B cell (primary cell): ENCODE measurements at regions not wholly inside any gene's neighbourhood (a gene's known extent, or its start where the extent isn't known, plus 50 kb on each side); places are given as distances from the start of the nearest gene placed in this dataset.

Experiments used
- ATAC-seq: fragments of 200-7000 bp; cut with Tn5 transposase; one replicate; pipeline ENCODE4 v1.10.0; 2021; ENCODE audit warnings: low read depth, mild to moderate bottlenecking, moderate number of reproducible peaks, moderate library complexity
- CTCF ChIA-PET: fragments of 350-600 bp; sonication (Branson Sonifier 250); formaldehyde crosslinking; loops from one replicate; lab custom pipeline; 2021; ENCODE audit warnings: antibody characterized with exemption, inconsistent platforms; lab: Charles Lee
- POLR2A ChIA-PET: fragments of 350-600 bp; sonication (Branson Sonifier 250); formaldehyde crosslinking; loops from one replicate; lab custom pipeline; 2021; ENCODE audit warnings: antibody characterized with exemption; lab: Charles Lee
- DNase-seq: peaks from one replicate; pipeline ENCODE4 v3.0.0; 2013
- H2AFZ ChIP-seq: 2 replicates; pipeline ENCODE4 v1.6.1; 2012; ENCODE audit warnings: mild to moderate bottlenecking, low read depth, low read length; ENCODE audit not compliant: insufficient read depth, poor library complexity, severe bottlenecking
- H3K27ac ChIP-seq, 2 donors: 1 replicate in 1 of 2; 2 replicates in 1 of 2; pipeline ENCODE4 v1.5.1; 2012 to 2013; ENCODE audit warnings: low read length in 2 of 2, mild to moderate bottlenecking in 2 of 2, moderate library complexity in 1 of 2
- H3K27me3 ChIP-seq, 4 experiments: fragments of 200-600 bp in 1 of 4; sonication (generic) in 1 of 4; replicated peaks in 1 of 4; 1 replicate in 2 of 4; 2 replicates in 2 of 4; pipeline versions ENCODE4 v1.6.1 to v1.7.0; 2013 to 2016; ENCODE audit warnings: low read length in 3 of 4, mild to moderate bottlenecking in 2 of 4, mixed read lengths in 1 of 4, moderate library complexity in 1 of 4; ENCODE audit not compliant: insufficient read depth in 4 of 4, control insufficient read depth in 3 of 4; ENCODE audit errors: control extremely low read depth in 1 of 4
- H3K36me3 ChIP-seq, 2 experiments: replicated peaks in 1 of 2; 1 replicate in 1 of 2; 2 replicates in 1 of 2; pipeline versions ENCODE4 v1.6.1 to v1.7.1; 2013; ENCODE audit warnings: low read length in 1 of 2; ENCODE audit not compliant: insufficient read depth in 2 of 2, control insufficient read depth in 1 of 2; ENCODE audit errors: control extremely low read depth in 1 of 2, extremely low read depth in 1 of 2
- H3K4me1 ChIP-seq, 2 donors: fragments of 200-600 bp in 1 of 2; sonication (generic) in 1 of 2; 1 replicate in 1 of 2; 2 replicates in 1 of 2; pipeline versions ENCODE4 v1.5.1 to v1.6.1; 2013 to 2017; ENCODE audit warnings: low read length in 2 of 2; ENCODE audit not compliant: control insufficient read depth in 2 of 2, insufficient read depth in 2 of 2
- H3K4me2 ChIP-seq: replicated peaks from 2 replicates; pipeline ENCODE3; 2012; ENCODE audit warnings: mild to moderate bottlenecking, low read depth, low read length; ENCODE audit not compliant: poor library complexity, severe bottlenecking
- H3K4me3 ChIP-seq, 5 experiments: fragments of 200-600 bp in 1 of 5; sonication (generic) in 1 of 5; 1 replicate in 3 of 5; 2 replicates in 2 of 5; pipeline versions ENCODE4 v1.5.1 to v1.7.0; 2011 to 2016; ENCODE audit warnings: low read length in 4 of 5, mild to moderate bottlenecking in 4 of 5, low read depth in 2 of 5, control low read depth in 1 of 5, moderate library complexity in 1 of 5; ENCODE audit not compliant: insufficient read depth in 1 of 5; ENCODE audit errors: control extremely low read depth in 1 of 5, extremely low read depth in 1 of 5
- H3K79me2 ChIP-seq: fragments of 200-600 bp; sonication (generic); one replicate; pipeline ENCODE4 v1.6.0; 2016; ENCODE audit warnings: low read length; ENCODE audit not compliant: control insufficient read depth, insufficient read depth
- H3K9ac ChIP-seq: fragments of 200-600 bp; sonication (generic); 2 replicates; pipeline ENCODE4 v1.6.1; 2017; ENCODE audit warnings: mild to moderate bottlenecking, low read length, moderate library complexity
- H3K9me3 ChIP-seq, 3 donors: one replicate each; pipeline versions ENCODE4 v1.6.1 to v1.7.1; 2013; ENCODE audit warnings: low read length in 2 of 3; ENCODE audit not compliant: control insufficient read depth in 2 of 3, insufficient read depth in 1 of 3; ENCODE audit errors: control extremely low read depth in 1 of 3
- H4K20me1 ChIP-seq: 2 replicates; pipeline ENCODE4 v1.6.0; 2012; ENCODE audit warnings: mild to moderate bottlenecking, low read length; ENCODE audit not compliant: insufficient read depth, control insufficient read depth, poor library complexity, severe bottlenecking
- H3K27ac Mint-ChIP-seq: one replicate; pipeline ENCODE4 v1.8.0; 2021; ENCODE audit warnings: mixed read lengths
- H3K27me3 Mint-ChIP-seq: one replicate; pipeline ENCODE4 v1.8.0; 2021; ENCODE audit warnings: mixed read lengths
- H3K4me1 Mint-ChIP-seq: one replicate; pipeline ENCODE4 v1.8.0; 2021; ENCODE audit warnings: mixed read lengths
- H3K4me3 Mint-ChIP-seq: one replicate; pipeline ENCODE4 v1.8.0; 2021; ENCODE audit warnings: mixed read lengths
- H3K9me3 Mint-ChIP-seq: one replicate; pipeline ENCODE4 v1.8.0; 2022; ENCODE audit warnings: mixed read lengths; ENCODE audit not compliant: insufficient read depth
- EZH2 ChIP-seq: IDR thresholded peaks from 2 replicates; pipeline ENCODE4 v1.6.1; 2012; ENCODE audit warnings: borderline replicate concordance, low read depth, mild to moderate bottlenecking, moderate library complexity, low read length; ENCODE audit not compliant: insufficient read depth, poor library complexity, severe bottlenecking
- WGBS: methylation state at CpG from one replicate; pipeline ENCODE4 v1.1.5; 2013; ENCODE audit warnings: missing lambda C conversion rate; ENCODE audit not compliant: insufficient coverage; 5-methylcytosine and 5-hydroxymethylcytosine counted together
- intact Hi-C: fragments of 100-400 bp; cut with micrococcal nuclease; formaldehyde crosslinking; loops from one replicate; pipeline ENCODE4 v1.10.0; 2022
- TF ChIP-seq, protein P1 (sequence below): fragments of 200-600 bp; IDR thresholded peaks from one replicate; pipeline ENCODE4 v1.8.0; 2022; ENCODE audit warnings: antibody characterized with exemption, mild to moderate bottlenecking

DNA sequence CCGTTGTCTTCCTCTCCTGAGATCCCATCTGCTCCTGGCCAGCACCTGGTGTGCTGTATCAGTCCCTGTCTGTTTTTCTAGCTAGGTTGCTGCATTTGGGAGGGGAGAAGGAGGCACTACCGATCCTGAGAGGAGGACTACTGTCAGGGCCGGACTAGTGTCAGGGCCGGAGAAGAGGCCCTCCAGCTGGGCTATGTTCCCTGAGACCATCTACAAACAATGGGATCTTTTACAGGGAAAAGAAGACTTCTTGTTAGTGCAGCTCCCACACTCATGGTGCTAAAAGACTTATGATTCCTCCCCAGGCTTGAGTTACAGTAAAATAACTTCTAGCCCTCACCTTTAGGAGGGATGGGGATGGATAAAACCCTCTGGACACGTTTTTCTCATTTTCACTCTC is 141.0 kb upstream of the TNR start:
- DNase-seq (no peak), ATAC-seq (no peak)
- Histone ChIP-seq H3K4me2 (no peak overlapping the region), H3K4me3 (no peak overlapping the region), H3K36me3 (no peaks in the 10 kb centered on the region), H3K4me1 (no peaks in the 10 kb centered on the region), H3K9ac (no peak overlapping the region), H3K79me2 (no peaks in the 10 kb centered on the region), H3K27me3 (no peaks in the 10 kb centered on the region), H2AFZ (no peak overlapping the region), H3K27ac (no peak overlapping the region), H3K9me3 (no peaks in the 10 kb centered on the region), H4K20me1 (no peaks in the 10 kb centered on the region)
- Mint-ChIP-seq H3K27me3 (no peaks in the 10 kb centered on the region), H3K9me3 (no peaks in the 10 kb centered on the region), H3K4me3 (no peak overlapping the region), H3K4me1 (no peaks in the 10 kb centered on the region), H3K27ac (no peak overlapping the region)
- POLR2A ChIA-PET, result no interaction called here
- CTCF ChIA-PET, result no interaction called here
- intact Hi-C loops, result no loop called here
- 93% methylated on average over 5 of the region's 5 CpGs for WGBS
- TF ChIP-seq, protein P1, sequence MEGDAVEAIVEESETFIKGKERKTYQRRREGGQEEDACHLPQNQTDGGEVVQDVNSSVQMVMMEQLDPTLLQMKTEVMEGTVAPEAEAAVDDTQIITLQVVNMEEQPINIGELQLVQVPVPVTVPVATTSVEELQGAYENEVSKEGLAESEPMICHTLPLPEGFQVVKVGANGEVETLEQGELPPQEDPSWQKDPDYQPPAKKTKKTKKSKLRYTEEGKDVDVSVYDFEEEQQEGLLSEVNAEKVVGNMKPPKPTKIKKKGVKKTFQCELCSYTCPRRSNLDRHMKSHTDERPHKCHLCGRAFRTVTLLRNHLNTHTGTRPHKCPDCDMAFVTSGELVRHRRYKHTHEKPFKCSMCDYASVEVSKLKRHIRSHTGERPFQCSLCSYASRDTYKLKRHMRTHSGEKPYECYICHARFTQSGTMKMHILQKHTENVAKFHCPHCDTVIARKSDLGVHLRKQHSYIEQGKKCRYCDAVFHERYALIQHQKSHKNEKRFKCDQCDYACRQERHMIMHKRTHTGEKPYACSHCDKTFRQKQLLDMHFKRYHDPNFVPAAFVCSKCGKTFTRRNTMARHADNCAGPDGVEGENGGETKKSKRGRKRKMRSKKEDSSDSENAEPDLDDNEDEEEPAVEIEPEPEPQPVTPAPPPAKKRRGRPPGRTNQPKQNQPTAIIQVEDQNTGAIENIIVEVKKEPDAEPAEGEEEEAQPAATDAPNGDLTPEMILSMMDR, result no peak

DNA sequence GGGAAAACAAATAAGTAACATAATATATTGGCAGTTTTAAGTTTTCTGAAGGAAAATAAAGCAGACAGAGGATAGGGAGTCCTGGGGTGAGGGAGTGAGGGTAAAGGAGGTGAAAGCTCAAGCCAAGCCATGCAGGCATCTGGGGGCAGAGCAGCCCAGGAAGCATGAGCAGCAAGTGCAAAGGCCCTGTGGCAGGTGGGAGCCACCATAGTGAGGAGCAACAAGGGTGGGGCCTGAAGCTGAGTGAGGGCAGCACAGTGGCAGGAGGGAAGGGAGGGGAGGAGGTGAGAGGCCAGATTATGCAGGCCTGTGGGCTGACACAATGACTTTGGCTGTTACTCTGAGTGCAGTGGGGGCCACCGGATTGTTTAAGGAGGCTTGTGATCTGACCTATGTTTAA is 138.8 kb upstream of the TNR start:
- H3K9me3 Mint-ChIP-seq, result no peaks in the 10 kb centered on the region
- DNase-seq, result no peak
- intact Hi-C loops, result no loop called here

More for the DNA sequence above, 138.8 kb upstream of the TNR start:
- TF ChIP-seq EZH2, result no peak
- TF ChIP-seq, protein P1, result no peak
- Histone ChIP-seq H3K4me1 (no peaks in the 10 kb centered on the region), H3K27me3 (no peaks in the 10 kb centered on the region), H3K36me3 (no peaks in the 10 kb centered on the region), H3K27ac (no peak overlapping the region), H3K9ac (no peak overlapping the region), H4K20me1 (no peaks in the 10 kb centered on the region), H3K4me3 (no peak overlapping the region), H3K4me2 (no peak overlapping the region), H3K79me2 (no peaks in the 10 kb centered on the region), H3K9me3 (no peaks in the 10 kb centered on the region), H2AFZ (no peak overlapping the region)
- ATAC-seq, result no peak
- H3K4me1 Mint-ChIP-seq, result no peaks in the 10 kb centered on the region
- H3K27me3 Mint-ChIP-seq, result no peaks in the 10 kb centered on the region
- H3K27ac Mint-ChIP-seq, result no peak overlapping the region
- ChIA-PET POLR2A (no interaction called here), CTCF (no interaction called here)
- WGBS, result 93% methylated on average over 1 of the region's 1 CpG
- no peak overlapping the region for H3K4me3 Mint-ChIP-seq
